ENCODE measurements at regions not wholly inside any gene's neighbourhood (a gene's known extent, or its start where the extent isn't known, plus 50 kb on each side); places are given as distances from the start of the nearest gene placed in this dataset.

DNA sequence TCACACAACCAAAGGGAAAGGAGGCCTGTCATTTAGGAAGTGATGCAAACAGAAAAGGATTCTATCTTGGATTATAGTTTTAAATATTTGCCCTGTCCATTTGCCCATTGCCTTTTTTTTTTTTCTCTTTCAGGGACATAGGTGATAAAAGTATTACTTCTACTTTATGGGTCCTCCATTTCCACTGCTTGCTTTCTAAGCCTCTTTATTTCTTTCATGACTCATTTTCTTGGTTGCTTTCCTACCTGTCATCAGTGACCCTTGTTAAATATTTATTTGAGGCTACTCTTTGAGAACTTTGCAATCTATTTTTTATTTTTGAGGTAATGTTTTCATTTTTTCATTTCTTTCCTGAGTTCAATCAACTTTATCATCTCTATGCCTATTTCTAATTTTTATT is 522.9 kb upstream of the ARRDC3 start:
- Histone ChIP-seq H3K36me3 (no peaks in the 10 kb centered on the region), H3K27ac (no peak overlapping the region)
- intact Hi-C loops (cut with DNase I): no loop called here

DNA sequence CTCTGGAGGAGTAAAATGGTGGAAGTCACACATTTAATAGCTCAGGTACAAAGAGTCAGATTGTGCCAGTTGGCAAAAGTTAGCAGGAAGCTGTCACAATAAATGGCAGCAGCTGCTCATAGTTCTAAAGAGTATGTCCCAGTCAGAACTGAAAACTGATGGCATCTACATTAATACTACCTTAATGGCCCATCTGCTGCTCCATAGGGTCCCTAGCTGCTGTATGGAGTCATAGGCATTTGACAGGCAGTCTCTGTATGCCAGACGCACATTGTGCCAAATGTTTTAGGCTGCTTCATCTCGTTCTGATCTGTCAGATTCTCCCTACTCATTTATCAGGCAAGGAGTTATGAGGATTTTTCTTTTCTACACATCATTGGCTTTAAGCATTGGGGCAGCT is 515.8 kb upstream of the ARRDC3 start:
- Histone ChIP-seq H3K36me3 (no peaks in the 10 kb centered on the region), H3K4me1 (no peaks in the 10 kb centered on the region), H3K9me3 (no peaks in the 10 kb centered on the region), H3K27ac (no peak overlapping the region), H3K27me3 (no peaks in the 10 kb centered on the region), H3K4me3 (replicated peaks in 1 of 3) (no peak overlapping the region)
- no peak for DNase-seq
- no peak for TF ChIP-seq POLR2A (IDR thresholded peaks at IDR 0.05)
- TF ChIP-seq, protein P1, sequence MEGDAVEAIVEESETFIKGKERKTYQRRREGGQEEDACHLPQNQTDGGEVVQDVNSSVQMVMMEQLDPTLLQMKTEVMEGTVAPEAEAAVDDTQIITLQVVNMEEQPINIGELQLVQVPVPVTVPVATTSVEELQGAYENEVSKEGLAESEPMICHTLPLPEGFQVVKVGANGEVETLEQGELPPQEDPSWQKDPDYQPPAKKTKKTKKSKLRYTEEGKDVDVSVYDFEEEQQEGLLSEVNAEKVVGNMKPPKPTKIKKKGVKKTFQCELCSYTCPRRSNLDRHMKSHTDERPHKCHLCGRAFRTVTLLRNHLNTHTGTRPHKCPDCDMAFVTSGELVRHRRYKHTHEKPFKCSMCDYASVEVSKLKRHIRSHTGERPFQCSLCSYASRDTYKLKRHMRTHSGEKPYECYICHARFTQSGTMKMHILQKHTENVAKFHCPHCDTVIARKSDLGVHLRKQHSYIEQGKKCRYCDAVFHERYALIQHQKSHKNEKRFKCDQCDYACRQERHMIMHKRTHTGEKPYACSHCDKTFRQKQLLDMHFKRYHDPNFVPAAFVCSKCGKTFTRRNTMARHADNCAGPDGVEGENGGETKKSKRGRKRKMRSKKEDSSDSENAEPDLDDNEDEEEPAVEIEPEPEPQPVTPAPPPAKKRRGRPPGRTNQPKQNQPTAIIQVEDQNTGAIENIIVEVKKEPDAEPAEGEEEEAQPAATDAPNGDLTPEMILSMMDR (IDR thresholded peaks at IDR 0.05): no peak
- intact Hi-C loops (cut with DNase I): no loop called here
- WGBS, 2 donors: 65 to 82% methylated on average over 2 of the region's 2 CpGs

More for the DNA sequence above, 522.9 kb upstream of the ARRDC3 start:
- no peak for DNase-seq
- H3K4me3 ChIP-seq (replicated peaks in 1 of 3): no peak overlapping the region
- H3K9me3 ChIP-seq: no peaks in the 10 kb centered on the region
- TF ChIP-seq POLR2A (IDR thresholded peaks at IDR 0.05): no peak
- no peaks in the 10 kb centered on the region for H3K27me3 ChIP-seq
- H3K4me1 ChIP-seq: no peaks in the 10 kb centered on the region

DNA sequence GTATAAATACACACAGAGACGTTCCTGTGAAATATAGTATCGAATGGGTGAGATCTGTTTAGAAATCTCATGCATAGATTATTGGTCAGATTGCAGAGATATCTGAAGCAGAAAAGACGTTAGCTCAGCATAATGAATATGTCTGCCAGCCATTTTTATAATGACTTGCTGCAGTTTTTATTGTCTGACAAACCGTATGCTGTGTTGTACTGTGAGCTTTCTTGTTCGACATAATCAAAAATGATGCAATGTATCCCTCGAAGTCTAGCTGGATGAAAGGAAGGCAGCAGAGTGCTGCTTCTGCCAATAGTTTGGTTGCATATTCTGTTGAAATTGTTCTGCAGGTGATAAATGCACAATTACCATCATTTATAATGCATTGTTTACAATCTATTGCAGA is 514.9 kb upstream of the ARRDC3 start:
- TF ChIP-seq, protein P1 (IDR thresholded peaks at IDR 0.05): no peak
- no peak for TF ChIP-seq POLR2A (IDR thresholded peaks at IDR 0.05)
- Histone ChIP-seq H3K4me1 (no peaks in the 10 kb centered on the region), H3K4me3 (replicated peaks in 1 of 3) (no peak overlapping the region), H3K36me3 (no peaks in the 10 kb centered on the region), H3K9me3 (no peaks in the 10 kb centered on the region), H3K27me3 (no peaks in the 10 kb centered on the region), H3K27ac (no peak overlapping the region)
- WGBS, 2 donors: 83 to 89% methylated on average over 6 of the region's 6 CpGs
- intact Hi-C loops (cut with DNase I): no loop called here
- no peak for DNase-seq

DNA sequence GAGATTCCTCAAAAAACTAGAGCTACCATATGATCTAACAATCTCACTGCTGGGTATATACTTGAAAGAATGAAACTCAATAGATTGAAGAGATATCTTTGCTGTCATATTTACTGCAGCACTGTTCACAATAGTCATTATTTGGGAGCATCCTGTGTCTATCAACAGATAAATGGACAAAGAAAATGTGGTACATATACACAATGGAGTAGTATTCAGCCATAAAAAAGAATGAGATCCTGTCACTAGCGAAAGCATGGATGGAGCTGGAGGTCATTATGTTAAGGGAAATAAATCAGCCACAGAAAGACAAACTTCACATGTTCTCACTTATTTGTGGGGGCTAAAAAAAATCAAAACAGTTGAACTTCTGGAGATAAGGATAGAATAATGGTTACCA is 505.7 kb upstream of the ARRDC3 start:
- intact Hi-C loops (cut with DNase I): no loop called here

GRCh38 chr5:91885291-91886265 is 502.5 kb upstream of the ARRDC3 start:
- intact Hi-C loops (cut with DNase I): no loop called here
- no peaks in the 10 kb centered on the region for H3K27me3 ChIP-seq
- WGBS, 2 donors: 43 to 48% methylated on average over 8 of the region's 8 CpGs
- H3K4me1 ChIP-seq: no peaks in the 10 kb centered on the region
- H3K27ac ChIP-seq: no peak overlapping the region
- no peaks in the 10 kb centered on the region for H3K9me3 ChIP-seq
- H3K4me3 ChIP-seq (replicated peaks in 1 of 3): no peak overlapping the region
- DNase-seq: no peak
- TF ChIP-seq POLR2A (IDR thresholded peaks at IDR 0.05): no peak
- TF ChIP-seq, protein P1 (IDR thresholded peaks at IDR 0.05): no peak
- H3K36me3 ChIP-seq: no peaks in the 10 kb centered on the region

More for the DNA sequence above, 505.7 kb upstream of the ARRDC3 start:
- no peaks in the 10 kb centered on the region for H3K27me3 ChIP-seq
- DNase-seq: no peak
- no peaks in the 10 kb centered on the region for H3K36me3 ChIP-seq
- H3K9me3 ChIP-seq: no peaks in the 10 kb centered on the region
- WGBS, 2 donors: 90% methylated on average over 1 of the region's 1 CpG
- no peak overlapping the region for H3K4me3 ChIP-seq (replicated peaks in 1 of 3)
- TF ChIP-seq POLR2A (IDR thresholded peaks at IDR 0.05): no peak
- TF ChIP-seq, protein P1 (IDR thresholded peaks at IDR 0.05): no peak
- H3K4me1 ChIP-seq: no peaks in the 10 kb centered on the region
- H3K27ac ChIP-seq: no peak overlapping the region

Measured in thyroid gland (tissue), 4 donors.